ENCODE measurements at regions not wholly inside any gene's neighbourhood (a gene's known extent, or its start where the extent isn't known, plus 50 kb on each side); places are given as distances from the start of the nearest gene placed in this dataset.

DNA sequence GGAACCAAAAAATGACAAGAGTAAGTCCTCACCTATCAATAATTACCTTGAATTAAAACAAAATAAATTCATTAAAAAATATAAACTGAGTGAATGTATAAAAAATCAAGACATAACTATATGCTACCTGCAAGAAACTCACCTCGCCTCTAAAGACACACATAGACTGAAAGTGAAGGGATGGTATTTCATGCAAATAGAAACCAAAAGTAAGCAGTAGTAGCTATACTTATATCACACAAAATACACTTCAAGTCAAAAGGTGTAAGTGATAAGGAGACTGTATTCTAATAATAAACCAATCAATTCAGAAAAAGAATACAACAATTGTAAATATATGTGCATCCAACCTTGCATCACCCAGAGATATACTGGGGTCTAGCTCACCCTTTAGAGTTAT, 332.6 kb downstream of the SH2D4B start:
- no peak for DNase-seq

DNA sequence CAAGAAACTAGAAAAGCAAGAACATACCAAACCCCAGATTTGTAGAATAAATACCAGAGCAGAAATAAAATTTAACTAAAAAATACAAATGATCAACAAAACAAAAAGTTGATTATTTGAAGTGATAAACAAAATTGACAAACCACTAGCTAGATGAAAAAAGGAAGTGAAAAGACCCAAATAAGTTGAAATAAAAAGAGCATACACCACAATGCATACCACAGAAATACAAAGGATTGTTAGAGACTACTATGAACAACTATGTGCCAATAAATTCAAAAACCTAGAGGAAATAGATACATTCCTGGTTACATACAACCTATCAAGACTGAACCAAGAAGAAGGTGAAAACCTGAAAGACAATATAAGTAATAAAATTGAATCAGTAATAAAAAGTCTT, 333.4 kb downstream of the SH2D4B start:
- no peak for DNase-seq

DNA sequence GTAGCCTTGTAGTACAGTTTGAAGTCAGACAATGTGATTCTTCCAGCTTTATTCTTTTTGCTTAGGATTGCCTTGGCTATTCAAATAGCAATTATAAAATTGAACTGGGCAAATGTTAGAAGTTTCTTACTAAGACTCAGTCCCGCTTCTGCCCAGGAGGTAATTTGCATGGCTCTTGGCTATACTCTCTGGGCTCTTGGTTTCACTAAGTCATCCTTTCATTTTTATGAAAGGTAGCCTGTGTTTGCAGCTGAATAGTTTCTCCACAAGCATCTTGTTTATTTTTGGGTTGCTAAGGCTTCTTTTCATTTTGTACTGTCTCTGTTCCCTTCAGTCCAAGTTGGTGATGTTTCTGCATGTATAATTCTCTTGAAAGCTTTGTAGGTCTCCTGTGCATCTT, 340.6 kb downstream of the SH2D4B start:
- DNase-seq = no peak

DNA sequence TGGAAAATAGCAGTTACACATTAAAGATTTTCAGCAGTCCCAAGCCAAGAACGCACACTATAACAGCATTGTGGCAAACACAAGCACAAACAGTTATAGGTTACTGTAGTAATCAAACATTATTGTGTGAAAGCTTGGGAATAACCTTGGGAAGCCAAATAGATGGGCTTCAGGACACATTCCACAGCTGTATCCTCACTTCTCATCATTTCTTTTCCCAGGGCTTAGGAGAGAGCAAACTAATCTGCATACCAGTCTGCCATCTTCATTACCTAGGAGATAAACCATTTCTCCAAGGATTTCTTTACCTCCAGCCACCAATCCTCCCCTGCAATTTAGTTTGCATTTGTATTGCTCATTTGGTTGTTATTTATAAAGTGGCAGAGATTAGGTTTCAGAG, 352.4 kb downstream of the SH2D4B start:
- no peak for DNase-seq

DNA sequence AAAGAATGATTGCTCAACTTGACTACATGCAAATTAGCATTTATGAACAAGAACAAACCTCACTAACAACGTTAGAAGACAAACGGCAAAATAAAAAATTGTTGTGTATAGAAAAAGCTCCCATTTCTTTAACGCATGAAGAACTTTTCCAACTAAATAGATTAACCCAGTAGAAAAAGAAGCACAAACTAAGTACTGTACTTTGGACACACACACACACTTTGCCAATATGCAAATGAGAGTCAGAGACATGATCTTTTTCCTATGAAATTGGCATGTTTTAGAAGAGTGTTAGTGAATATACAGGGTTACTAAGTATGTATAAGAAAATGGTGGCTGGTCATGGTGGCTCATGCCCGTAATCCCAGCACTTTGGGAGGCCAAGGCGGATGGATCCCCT, 355.6 kb downstream of the SH2D4B start:
- no peak for DNase-seq

DNA sequence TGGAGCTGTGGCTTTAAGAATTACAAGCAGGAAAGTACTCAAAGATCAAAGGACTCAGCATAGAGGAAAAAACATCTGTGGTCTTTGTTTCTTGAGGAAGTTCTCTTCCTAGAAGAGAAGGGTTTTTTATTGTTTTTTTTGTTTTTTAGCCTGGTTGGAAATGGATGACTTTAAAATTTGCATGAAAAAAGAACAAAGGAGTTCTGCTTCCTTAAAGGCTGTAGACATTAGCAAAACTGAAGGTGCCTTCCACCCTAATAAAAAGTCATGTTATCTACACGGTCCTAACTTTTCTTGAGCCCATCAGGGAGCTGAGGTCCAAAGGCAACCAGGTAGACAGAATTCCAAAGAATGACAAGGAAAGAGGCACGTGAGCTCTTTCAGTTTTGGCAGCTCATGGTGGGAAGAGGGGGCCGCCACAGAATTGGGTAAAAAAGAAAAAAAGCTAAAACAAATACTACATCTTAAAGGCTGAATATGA, 356.6 kb downstream of the SH2D4B start:
- no peak for DNase-seq

DNA sequence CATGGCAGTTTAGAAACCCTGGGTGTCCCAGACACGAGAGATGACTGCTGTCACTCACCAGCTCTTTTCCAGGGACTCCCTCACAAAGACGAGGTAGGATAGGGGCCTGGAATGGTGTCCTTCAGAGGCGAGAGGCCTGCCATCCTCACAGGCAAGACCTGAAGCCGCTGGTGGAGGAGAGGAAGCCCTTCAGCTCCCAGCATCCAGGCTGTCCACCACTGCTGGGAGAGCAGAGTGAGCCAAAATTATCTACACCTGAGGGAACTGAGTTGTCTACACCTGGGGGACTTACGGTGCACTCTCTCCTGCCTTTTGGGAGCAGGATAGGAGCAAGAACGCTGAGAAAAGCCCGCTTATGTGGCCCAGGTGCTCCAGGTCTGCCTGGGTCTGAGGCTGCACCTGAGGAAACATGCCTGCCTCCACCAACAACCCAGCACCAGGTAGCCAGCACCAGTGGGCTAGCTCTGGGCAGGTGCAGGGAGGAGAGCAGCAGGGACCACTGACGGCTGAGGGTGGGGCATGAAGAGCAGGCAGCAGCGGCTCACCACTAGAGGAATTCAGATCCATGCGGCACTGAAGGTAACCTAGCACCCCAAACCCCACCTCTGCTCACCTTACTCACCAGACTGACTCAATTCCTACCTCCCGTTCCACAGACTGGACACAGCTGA, 357.2 kb downstream of the SH2D4B start:
- no peak for DNase-seq

DNA sequence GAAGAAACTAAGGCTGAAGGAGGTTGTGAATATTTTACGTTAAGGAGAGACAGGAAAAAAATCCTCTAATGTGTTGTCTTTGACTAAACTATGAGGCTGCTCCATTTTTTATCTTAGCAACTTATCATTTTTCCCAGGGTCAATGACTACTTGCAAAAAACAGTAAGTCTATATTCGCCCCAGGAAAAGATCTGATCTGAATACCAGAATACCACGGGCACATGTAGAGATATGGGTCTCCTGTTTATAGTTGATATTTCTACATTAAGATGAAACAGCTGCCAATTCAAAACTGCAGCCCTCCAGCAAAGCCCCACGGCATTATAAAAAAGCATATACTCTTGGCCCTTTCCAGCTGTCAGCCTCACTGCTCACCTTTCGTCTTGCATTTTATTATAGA, 358.4 kb downstream of the SH2D4B start:
- DNase-seq = no peak

DNA sequence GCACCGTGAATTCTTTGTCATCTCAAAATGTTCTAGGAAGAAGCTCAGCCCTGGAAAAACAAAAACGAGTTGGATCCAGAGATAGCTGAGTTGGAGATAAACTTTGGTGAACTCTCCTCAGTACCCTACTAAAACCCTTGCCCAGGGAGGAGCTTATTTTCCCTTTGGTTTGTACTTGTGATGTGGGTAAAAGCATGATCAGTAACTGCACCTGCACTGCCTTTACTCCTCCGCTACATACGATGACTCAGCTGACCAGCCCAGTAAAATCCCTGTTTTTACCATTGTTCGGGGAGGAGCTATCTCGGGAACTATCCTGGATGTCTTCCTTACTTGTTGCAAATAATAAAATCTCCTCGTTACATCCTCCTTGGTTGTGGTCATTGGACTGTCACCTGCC, 359.3 kb downstream of the SH2D4B start:
- DNase-seq = no peak

DNA sequence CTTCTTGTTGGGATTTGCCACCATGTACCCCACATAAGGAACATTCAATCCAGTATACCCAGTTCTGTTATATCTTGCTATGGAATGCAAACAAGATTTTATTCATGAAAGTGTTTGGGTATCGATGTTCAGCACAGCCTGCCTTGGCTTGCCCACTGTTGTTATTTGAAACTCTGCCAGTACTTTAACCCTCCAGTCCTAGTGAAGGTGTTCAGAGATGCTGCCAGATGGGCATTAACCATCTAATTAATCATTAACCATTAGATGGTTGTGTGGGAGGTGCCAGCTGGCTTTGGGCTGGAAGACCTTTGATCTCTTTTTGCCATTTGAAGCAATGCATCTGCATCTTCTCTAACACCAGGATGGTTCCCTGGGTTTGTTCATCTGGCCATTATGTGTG, 363.0 kb downstream of the SH2D4B start:
- no peak for DNase-seq

DNA sequence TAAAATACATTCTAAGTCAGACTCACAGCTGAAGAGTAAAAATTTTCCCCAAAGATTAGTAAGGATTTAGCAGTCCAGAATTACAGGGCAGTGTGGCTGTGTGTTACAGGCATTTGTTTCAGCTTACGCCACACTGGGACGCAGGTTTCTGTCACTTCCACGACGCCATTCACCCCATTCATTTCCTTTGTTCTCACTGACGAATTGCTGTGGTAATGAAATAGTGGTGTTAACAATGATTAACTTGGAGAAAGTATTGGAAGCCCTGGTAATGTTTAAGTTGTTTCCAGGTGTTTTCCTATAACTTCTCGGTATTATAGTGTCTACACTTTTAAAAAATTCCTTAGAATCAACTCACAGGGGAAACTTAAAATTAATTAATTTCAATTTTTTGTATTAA, 370.9 kb downstream of the SH2D4B start:
- no peak for DNase-seq

DNA sequence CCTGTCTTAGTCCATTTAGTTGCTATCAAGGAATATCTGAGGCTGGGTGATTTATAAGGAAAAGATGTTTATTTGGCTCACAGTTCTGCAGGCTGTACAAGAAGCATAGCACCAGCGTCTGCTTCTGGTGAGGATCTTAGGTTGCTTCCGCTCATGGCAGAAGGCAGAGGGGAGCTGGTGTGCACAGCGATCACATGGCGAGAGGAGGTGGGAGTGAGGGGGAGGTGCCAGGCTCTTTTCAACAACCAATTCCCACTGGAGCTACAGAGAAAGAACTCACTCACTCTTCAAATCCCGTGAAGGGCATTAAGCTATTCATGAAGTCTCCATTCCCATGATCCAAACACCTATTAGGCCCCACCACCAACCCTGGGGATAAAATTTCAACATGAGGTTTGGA, 371.6 kb downstream of the SH2D4B start:
- no peak for DNase-seq

DNA sequence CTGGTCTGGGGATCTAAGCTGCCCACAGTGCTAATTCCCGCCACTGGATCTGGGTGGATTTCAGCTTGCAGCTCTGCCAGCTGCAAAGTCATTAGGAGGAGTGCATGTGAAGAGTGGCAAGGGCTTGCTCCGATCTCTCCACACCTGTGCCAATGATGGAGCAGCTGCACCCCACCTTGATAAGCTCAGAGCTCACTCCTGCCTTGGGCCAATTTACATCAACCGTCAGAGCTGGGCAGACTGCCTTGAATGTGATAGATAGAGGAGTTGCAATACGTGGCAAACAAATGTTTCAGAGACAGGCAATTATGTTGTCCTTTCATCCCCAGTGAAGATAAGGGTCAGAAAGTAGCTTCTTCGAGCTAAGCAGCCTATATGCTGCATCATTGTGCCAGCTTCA, 379.9 kb downstream of the SH2D4B start:
- no peak for DNase-seq

DNA sequence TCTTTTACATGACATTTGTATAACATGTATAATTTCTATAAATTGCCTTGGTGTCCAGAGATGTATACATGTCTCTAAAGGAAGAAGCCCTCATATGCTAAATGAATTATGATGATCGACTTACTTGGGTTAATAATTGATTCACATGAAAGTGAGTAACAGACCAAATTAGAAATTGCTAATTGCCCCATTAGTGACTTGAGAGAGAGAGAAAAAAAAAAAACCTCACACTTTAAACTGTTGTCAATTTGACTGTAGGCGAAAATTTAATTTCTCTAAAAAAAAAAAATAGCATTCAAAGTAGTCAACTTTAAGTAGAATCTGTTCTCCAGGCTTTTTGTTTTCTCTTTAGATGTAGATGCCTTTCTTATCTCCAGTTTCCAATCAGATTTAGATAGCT, 383.3 kb downstream of the SH2D4B start:
- DNase-seq = no peak

DNA sequence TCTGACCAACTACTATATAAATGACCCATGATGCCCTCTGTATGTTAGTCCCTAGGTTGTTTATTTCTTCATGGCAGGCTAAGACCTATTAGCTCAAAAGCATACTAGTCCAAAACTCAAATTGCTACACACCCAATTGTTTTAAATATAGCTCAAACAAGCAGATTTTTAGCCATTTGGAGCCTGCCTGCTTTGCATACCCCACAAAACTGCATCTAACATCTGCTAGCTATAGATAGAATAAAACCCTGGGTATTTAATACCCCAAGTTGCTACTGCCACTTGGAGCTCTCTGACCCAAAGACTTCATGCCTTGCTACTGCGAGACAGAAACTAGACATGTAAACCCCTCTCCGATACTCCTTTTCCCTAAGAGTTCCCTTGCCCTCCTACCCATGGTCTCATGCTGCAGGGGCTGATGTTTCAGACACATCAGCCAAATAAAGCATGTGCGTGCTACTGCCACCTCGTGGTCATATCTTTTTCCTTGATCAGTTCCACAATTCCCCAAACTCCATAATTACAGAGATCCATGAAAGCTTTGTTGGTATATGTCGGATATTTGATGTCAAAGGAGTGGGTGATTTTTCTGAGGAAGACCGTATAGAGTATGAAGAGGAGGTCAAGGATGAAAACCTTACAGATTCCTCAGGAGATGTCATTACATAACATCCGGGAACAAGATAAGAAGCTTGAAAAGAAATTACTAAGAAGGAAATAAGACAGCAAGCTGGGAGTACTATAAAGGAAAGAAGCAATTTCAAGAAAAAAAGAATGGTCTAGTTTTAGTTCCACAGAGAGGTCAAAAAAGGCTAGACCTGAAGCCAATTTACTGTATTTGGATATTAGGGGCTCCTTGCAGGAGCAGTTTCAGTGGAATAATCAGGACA, 386.6 kb downstream of the SH2D4B start:
- DNase-seq = peak; percentile 19 to 32

DNA sequence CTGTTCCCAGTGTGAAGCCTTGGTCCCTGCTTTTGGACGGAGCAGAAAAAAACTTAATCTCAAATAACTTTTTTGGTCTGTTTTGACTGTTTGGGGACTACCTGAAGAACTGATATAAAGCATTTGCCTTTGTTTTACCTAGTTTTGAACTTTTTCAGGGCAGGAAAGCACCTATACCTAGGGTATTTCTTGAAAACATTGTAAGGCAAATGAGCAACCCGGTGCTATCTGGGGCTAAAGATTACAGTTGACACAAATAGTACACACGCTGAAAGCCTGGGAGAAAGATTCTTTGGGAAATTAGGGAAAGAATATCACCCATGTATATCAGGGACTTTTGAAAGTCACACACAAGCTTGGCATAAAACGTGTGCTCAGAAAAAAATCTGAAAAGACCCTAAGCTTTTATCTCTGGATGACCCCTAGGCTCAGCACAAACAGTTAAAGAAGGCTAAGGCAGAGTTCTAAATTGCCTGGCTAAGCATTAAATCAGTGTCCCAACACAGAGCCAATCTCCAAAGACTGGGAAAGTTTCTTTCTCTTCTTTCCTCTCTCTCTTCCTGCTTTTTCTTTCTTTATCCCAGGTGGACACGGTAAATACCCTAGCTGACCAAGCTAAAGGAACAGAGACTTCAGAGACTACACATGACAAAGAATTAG, 389.8 kb downstream of the SH2D4B start:
- DNase-seq = no peak

DNA sequence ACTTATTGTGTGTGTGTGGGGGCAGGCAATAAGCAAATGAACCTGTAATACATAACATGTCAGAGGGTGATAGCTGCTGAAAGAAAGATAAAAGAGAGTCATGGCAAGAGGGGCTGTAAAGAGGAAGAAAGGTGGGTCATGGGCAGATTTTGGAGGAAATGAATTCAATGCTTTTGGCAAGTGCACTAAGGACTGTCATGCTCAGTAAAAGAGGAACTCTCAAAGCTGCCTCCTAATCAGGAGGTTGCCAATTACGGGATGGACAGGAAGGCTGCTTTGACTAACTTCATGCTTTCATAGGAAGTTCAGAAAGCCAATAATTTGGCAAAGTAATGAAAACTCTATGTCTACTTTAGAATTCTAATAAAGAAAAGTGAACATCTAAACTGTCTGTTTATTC, 401.2 kb downstream of the SH2D4B start:
- no peak for DNase-seq

DNA sequence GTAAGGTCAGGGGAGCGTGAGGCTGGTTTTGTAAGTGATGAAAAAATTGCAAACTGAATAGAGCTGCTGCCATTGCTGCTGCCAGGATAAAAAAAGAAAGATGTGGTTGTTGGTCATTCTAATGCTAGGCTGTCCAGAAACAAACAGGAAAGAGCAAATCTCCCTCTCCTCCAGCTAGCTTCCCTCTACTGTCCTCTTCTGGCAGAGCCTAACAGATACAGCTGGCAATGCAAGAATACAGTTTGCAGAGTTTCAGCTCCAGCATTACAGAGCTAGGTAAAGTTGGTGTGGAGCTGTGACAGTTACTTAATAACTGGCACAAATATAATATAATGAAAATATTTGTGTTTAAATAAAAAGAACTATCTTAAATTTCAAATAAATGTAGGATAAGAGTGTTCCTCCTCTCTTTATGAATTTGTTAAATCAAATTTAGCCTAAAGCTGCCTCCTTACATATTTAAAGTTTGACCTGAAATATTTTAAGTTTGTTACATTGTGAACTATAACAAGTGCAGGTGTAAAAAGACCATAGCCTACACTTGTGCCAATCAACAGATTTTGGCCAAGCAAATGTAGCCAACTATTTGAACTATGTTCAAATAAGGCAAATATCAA, 407.7 kb downstream of the SH2D4B start:
- DNase-seq = no peak

DNA sequence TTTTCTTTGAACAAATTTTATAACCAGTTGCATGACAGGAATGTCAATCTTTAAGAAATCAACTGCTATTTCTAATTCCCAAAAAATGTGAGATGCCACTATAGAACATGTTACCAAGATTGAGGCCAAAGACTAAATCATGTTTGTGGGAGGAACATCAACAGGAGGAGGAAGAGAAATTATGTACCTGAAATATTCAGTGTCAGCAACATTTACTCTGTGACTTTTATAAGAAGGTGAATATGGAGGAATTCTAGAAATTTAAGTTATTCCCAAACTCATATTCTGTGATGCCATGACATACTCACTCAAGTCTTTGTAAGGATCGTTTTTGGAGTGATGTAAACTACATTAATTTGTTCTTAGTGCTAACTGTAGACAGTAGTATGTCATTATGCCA, 408.4 kb downstream of the SH2D4B start:
- DNase-seq = no peak

DNA sequence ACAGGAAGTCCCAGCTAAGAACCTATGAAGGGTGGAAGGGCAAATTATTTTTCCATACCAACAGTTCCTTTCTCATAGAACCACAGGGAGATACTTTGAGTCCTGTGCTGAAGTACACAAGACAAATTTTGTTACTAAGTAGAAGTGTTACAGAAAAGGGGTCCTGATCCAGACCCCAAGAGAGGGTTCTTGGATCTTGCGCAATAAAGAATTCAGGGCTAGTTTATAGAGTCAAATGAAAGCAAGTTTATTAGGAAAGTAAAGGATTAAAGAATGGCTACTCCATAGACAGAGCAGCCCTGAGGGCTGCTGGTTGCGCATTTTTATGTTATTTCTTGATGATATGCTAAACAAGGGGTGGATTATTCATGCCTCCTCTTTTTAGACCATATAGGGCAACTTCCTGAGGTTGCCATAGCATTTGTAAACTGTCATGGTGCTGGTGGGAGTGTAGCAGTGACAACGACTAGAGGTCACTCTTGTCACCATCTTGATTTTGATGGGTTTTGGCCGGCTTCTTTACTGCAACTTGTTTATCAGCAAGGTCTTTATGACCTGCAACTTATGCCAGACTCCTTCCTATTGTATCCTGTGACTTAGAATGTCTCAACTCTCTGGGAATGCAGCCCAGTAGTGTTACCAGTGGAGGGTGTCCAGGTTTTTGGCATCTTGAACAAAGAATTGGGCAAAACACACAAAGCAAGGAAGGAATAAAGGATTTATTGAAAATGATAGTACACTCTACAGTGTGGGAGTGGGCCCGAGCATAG, 409.4 kb downstream of the SH2D4B start:
- no peak for DNase-seq

DNA sequence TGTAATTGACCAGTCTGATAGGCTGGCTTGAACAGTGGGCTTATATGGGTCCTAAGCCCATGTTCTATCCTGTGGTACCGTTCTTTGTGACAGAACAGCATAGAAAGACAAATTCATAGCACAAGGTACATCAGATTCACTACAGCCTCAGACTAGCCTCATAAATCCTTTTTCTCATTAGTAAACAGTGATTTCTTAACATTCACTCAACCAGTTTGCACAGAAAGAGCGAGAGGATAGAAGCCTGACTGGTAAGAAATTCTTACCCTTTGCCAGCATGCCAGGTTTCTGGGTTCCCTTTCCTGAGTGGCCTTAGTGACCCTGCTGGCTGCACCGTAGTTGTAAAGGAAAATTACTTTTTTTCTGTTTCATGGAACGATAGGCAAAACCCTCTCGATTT, 412.1 kb downstream of the SH2D4B start:
- no peak for DNase-seq

DNA sequence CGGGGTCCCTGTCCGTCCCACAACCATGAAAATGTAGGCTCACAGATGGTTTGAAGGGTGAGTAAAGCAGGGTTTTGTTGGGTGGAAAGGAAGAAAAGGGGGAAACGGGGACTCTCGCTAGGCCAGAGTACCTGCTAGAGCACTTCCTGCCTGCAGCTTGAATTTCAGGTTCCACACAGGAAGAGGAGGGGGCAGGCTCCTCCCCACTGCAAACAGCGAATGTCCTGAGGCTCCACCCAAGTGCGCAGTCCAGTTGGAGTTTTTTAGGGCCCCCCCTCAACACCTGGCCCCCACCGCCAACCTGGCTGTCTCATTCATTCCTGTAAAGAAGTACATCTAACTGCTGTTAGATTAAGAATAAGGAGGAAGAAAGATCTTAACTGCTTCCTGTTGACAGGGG, 414.7 kb downstream of the SH2D4B start:
- DNase-seq = no peak

DNA sequence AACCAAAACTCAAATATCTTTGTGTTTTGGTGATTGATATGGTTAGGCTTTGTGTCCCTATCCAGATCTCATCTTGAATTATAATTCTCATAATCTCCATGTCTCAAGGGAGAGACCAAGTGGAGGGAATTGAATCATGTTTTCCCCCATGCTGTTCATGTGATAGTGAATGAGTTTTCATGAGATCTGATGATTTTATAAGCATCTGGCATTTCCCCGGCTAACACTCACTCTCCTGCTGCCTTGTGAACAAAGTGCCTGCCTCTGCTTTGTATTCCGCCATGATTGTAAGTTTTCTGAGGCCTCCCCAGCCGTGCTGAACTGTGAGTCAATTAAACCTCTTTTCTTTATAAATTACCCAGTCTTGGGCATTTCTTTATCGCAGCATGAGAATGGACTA, 419.5 kb downstream of the SH2D4B start:
- no peak for DNase-seq

Data from activated CD4-positive, alpha-beta T cell treated with anti-CD3 and anti-CD28 coated beads, Interleukin-2, amount 50 U/mL, for 48 hours (primary cell).